ENCODE measurements at regions not wholly inside any gene's neighbourhood (a gene's known extent, or its start where the extent isn't known, plus 50 kb on each side); places are given as distances from the start of the nearest gene placed in this dataset.
"Not testable (repeated sequence)": the region's sequence is repeated elsewhere in the genome, so short reads cannot be mapped to it uniquely, and the experiment has no call there.

DNA sequence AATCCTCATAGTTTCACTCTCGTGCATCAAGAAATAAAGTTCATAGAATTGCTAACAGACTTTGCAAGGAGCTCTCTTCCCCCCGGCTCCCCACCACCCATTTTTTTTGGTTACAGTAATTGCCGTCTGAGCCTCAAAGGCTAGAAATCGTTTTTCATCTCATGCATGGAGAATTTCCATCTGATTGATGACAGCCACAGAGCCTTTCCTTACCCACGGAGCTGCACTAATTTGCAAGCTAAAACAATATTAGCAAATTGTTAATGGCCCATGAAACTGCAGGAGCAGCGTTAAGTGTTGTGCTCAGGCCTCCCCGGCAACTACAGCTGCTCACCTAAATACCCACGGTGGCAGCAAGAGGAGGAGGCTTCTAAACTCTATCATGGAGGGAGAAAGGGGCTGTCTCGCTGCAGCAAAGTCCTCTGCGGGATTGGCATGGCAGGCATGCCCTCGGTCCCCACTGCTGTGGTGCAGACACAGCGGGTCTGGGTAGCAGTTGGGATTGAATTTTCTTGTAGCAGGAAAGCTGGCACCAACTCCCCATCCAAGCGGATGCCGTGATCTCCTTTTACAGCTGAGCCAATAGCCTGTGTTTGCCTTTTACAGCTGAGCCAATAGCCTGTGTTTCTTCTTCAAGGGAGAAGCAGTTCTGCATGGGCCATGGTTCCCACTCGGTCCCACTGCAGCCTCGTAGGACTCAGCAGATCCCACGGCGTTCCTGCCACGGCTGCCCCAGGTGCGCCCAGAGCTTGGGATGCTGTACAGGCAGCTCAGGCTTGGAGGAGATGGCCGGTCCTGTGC lies 412.3 kb downstream of the BRD1 start:
- DNase-seq (ENCODE audit: low read depth) = no peak

- no peak for DNase-seq (ENCODE audit: low read depth)
These were observed 414.1 kb downstream of the BRD1 start for GRCh38 chr22:49413551-49413950.

- DNase-seq (ENCODE audit: low read depth) = no peak
These were observed 414.5 kb downstream of the BRD1 start for GRCh38 chr22:49413146-49413545.

GRCh38 chr22:49412236-49412635 lies 415.4 kb downstream of the BRD1 start:
- no peak for DNase-seq (ENCODE audit: low read depth)

- no peak for DNase-seq (ENCODE audit: low read depth)
These were observed 416.4 kb downstream of the BRD1 start for GRCh38 chr22:49411236-49411635.

- DNase-seq (ENCODE audit: low read depth) = no peak
These were observed 419.4 kb downstream of the BRD1 start for GRCh38 chr22:49408102-49408836.

DNA sequence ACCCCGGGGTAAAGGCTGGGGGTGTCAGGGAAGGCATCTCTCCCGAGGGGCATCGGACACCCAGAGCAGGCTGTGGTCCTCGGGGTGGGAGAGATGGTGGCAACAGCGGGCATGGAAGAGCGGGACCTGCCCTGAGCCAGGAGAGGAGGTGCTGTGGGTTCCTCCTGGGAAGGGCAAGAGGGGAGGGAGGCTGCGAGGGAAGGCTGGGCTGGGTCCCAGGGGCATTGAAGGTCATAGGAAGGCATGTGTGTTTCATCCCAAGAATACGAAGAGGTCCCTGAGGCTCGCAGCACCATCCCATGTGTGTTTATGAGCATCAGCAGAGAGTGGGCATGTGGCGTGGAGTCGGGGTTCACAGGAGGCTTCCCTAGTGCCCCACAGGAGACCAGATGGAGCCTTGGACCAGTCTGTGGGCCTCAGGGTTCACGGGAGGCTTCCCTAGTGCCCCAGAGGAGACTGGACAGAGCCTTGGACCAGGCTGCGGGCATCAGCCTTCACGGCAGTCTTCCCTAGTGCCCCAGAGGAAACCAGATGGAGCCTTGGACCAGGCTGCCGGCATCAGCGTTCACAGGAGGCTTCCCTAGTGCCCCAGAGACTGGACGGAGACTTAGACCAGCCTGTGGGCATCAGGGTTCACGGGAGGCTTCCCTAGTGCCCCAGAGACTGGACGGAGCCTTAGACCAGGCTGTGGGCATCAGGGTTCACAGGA lies 420.6 kb downstream of the BRD1 start:
- DNase-seq (ENCODE audit: low read depth) = no peak

DNA sequence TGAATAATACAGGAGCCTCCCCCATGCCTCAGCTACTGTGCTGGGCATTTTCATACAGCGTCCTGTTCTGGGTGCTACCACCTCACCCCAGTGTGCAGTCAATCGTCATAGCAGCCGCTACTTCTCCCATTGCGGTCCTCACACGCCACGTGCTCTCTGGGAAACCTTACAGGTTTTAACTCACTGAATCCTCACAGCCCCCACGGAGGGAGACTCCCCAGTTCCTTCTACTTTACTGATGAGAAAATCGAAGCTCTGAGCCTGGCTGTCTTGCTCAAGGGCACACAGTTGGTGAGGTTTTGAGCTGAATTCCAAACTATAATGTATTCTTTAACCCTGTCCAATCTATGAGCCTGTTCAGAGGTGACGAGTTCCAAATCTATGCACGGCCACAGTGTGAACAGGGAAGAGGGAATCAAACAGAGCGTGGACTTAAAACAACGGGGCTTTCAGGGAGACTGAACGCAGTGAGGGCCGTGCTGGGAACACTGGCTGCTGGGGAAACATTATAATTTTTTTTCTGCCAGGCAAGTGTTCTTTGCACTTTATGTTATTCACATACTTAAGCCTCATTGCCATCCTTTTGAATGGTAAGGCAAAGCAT lies 421.5 kb downstream of the BRD1 start:
- no peak for DNase-seq (ENCODE audit: low read depth)

GRCh38 chr22:49405590-49405989 lies 422.1 kb downstream of the BRD1 start:
- no peak for DNase-seq (ENCODE audit: low read depth)

DNA sequence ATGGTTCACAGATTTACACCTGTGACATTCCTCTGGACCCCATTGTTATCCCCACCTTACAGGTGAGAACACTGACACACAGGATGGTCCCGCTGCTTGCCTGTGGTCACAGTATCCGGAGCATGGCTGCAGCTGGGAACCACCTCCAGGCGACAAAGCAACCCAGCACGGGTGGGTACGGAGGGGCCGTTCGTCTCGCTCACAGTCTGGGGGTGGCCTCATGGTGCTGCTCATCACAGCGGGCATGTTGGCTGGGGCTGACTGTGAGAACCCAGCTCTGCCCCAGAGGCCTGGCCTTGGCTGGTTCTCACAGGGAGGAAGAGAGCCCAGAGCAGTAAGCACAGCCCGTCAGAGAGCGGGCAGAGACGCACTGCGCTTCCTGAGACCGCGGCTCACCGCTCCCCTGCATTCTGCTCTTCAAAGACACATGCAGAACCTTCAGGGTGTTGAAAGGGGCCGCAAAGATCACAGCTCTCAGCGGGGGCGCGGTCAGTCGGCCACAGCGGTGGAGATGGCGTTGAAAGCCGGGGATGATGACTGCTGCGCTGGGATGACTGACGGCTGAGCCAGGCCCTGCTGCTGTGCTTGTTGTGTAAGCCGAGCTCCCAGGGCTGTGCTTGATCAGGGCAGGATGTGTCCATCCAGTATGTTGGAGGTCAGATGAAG lies 423.0 kb downstream of the BRD1 start:
- DNase-seq (ENCODE audit: low read depth) = peak; percentile 27

- no peak for DNase-seq (ENCODE audit: low read depth)
These were observed 423.7 kb downstream of the BRD1 start for GRCh38 chr22:49404020-49404419.

DNA sequence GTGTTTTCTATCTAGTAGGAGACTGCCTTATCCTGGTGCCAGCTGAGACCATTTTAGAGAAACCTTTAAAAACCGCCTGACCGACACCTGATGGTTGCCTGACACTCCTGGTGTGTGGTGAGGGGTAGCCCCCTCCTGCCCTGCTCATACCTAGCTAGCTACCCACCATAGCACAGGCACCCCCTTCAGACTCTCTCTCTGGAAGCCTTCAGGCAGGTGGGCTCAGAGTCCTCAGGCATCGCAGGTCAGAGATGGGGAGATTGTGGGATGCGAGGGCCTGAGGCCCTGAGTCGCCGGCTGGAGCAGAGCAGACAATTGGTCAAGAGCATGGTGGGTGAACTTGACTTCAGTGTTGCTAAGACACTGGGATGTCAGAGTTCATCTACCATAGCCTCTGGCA lies 424.6 kb downstream of the BRD1 start:
- no peak for DNase-seq (ENCODE audit: low read depth)

DNA sequence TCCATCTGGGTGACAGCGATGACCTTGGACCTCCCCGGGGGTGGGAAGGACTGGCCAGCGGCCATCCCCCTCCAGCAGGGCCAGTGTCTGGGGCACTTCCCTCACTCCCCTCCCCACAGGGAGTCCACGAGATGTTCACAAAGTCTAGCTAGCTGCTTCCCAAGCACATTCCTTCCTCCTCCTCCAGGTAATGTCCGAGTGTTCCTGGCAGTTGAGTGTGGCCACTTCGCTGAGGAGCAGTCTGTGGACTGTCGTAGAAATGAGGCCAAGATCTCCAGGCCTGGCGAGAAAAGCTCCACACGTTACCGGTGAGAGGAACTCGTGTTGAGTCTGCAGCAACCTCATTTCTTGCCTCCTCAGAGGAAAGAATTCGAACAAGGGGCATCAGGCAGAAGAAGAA lies 425.5 kb downstream of the BRD1 start:
- no peak for DNase-seq (ENCODE audit: low read depth)

- DNase-seq (ENCODE audit: low read depth) = peak; percentile 78
These were observed 426.6 kb downstream of the BRD1 start for GRCh38 chr22:49400941-49401598.

GRCh38 chr22:49400136-49400940 lies 427.3 kb downstream of the BRD1 start:
- peak; percentile 79 for DNase-seq (ENCODE audit: low read depth)

GRCh38 chr22:49398646-49399045 lies 429.0 kb downstream of the BRD1 start:
- DNase-seq (ENCODE audit: low read depth) = no peak

- DNase-seq (ENCODE audit: low read depth) = no peak
These were observed 429.6 kb downstream of the BRD1 start for GRCh38 chr22:49398115-49398514.

DNA sequence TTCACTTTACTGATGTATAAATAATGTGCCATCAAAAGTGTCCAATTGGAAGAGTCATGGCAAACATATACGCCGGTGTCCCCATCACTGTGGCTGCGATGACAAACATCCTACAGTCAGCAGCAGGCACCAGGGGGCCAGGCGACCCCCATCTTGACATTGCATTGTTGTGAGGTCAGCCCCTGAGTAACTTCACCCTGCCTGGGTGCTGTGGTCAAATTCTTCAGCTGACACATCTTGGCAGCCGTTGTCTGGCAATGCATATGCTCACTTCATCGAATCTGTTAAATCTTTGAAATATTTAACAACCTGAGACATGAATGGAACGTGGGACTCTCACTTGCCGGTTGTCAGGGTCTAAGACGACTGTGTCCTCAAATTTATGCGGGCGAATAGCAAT lies 430.9 kb downstream of the BRD1 start:
- DNase-seq (ENCODE audit: low read depth) = peak; percentile 76

GRCh38 chr22:49395617-49396016 lies 432.1 kb downstream of the BRD1 start:
- no peak for DNase-seq (ENCODE audit: low read depth)

DNA sequence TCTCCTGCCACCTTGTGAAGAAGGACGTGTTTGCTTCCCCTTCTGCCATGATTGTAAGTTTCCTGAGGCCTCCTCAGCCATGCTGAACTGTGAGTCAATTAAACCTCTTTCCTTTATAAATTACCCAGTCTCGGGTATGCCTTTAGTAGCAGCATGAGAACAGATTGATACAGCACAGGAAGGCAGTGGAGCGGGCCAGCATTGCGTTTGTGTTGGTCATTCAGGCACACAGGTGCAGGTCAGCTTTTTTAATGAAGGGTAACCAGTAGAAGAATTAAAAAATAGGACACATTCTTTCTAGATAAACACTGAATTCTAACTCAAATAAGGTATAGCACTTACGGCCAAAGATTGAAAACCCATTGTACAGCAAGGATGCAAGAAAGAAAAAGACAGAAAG lies 432.6 kb downstream of the BRD1 start:
- DNase-seq (ENCODE audit: low read depth) = not testable (repeated sequence)
